MM.1S (cell line): ENCODE measurements at regions not wholly inside any gene's neighbourhood (a gene's known extent, or its start where the extent isn't known, plus 50 kb on each side); places are given as distances from the start of the nearest gene placed in this dataset.

Experiments used
- DNase-seq: peaks from one replicate; pipeline ENCODE4 v3.0.0-alpha.2; 2015
- H2AFZ ChIP-seq: fragments of 300-600 bp; sonication (generic); 2 replicates; pipeline ENCODE4 v1.6.0; 2016; ENCODE audit warnings: antibody characterized with exemption, low read length
- H3F3A ChIP-seq: fragments of 300-600 bp; sonication (generic); 2 replicates; pipeline ENCODE4 v1.6.1; 2016; ENCODE audit warnings: mild to moderate bottlenecking, antibody characterized with exemption, low read length, moderate library complexity, mixed read lengths; ENCODE audit not compliant: insufficient read depth
- H3K27ac ChIP-seq: fragments of 300-600 bp; sonication (generic); 2 replicates; pipeline ENCODE4 v1.5.1; 2016; ENCODE audit warnings: mild to moderate bottlenecking, low read length
- H3K27me3 ChIP-seq: fragments of 300-600 bp; sonication (generic); replicated peaks from 2 replicates; pipeline ENCODE4 v1.6.0; 2016; ENCODE audit warnings: low read length; ENCODE audit not compliant: insufficient read depth
- H3K36me3 ChIP-seq: fragments of 300-600 bp; sonication (generic); replicated peaks from 2 replicates; pipeline ENCODE4 v1.6.1; 2016; ENCODE audit warnings: mild to moderate bottlenecking, low read length, mixed read lengths; ENCODE audit not compliant: insufficient read depth
- H3K4me1 ChIP-seq: fragments of 300-600 bp; sonication (generic); 2 replicates; pipeline ENCODE4 v1.6.1; 2016; ENCODE audit warnings: low read length, mixed read lengths
- H3K4me2 ChIP-seq: fragments of 300-600 bp; sonication (generic); 2 replicates; pipeline ENCODE4 v1.6.0; 2016; ENCODE audit warnings: low read depth, low read length
- H3K4me3 ChIP-seq: fragments of 300-600 bp; sonication (generic); 2 replicates; pipeline ENCODE4 v1.5.1; 2016; ENCODE audit warnings: low read length, mixed read lengths
- H3K79me2 ChIP-seq: fragments of 300-600 bp; sonication (generic); 2 replicates; pipeline ENCODE4 v1.6.1; 2016; ENCODE audit warnings: mixed run types, low read length, mixed read lengths
- H3K9ac ChIP-seq: fragments of 300-600 bp; sonication (generic); 2 replicates; pipeline ENCODE4 v1.6.1; 2016; ENCODE audit warnings: low read length, mixed read lengths
- H3K9me2 ChIP-seq: fragments of 300-600 bp; sonication (generic); replicated peaks from 2 replicates; pipeline ENCODE4 v1.6.1; 2016; ENCODE audit warnings: mild to moderate bottlenecking, low read length, mixed read lengths; ENCODE audit not compliant: insufficient read depth
- H3K9me3 ChIP-seq: fragments of 300-600 bp; sonication (generic); replicated peaks from 2 replicates; pipeline ENCODE4 v1.6.1; 2016; ENCODE audit warnings: mild to moderate bottlenecking, low read length, mixed read lengths; ENCODE audit not compliant: insufficient read depth
- H4K20me1 ChIP-seq: fragments of 300-600 bp; sonication (generic); 2 replicates; pipeline ENCODE4 v1.6.1; 2016; ENCODE audit warnings: mild to moderate bottlenecking, low read length, moderate library complexity, mixed read lengths; ENCODE audit not compliant: insufficient read depth
- EZH2 ChIP-seq: fragments of 300-600 bp; sonication (generic); optimal IDR thresholded peaks from 2 replicates; pipeline ENCODE3; 2017; ENCODE audit warnings: low read depth, mild to moderate bottlenecking, antibody characterized with exemption, low read length, mixed read lengths
- EZH2phosphoT487 ChIP-seq: fragments of 300-600 bp; sonication (generic); IDR thresholded peaks from 2 replicates; pipeline ENCODE4 v1.6.1; 2018; ENCODE audit warnings: antibody characterized with exemption, low read length
- TF ChIP-seq, protein P1 (sequence below): fragments of 300-600 bp; sonication (generic); IDR thresholded peaks from 2 replicates; pipeline ENCODE4 v1.5.1; 2016; ENCODE audit warnings: antibody characterized with exemption, low read length, mixed read lengths

DNA sequence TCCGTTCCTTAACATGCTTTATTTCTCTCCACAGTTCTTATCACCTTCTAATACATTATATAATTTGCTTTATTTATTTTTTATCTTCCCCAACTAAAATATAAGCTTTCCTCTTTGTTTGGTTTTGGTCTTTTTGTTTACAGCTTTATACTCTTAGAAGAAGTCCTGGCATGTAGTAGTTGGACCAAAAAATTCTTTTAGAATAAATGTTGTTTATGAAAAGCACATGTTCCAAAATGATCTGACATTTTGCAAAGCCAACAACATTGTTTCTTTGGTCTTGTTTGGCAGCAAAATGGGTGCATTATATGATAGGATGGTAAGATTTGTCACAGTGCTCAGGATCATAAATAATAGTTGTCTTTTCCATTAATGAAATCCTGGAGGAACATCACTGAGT is 312.5 kb downstream of the LRIG3 start:
- TF ChIP-seq EZH2phosphoT487: no peak
- no peak for TF ChIP-seq EZH2
- TF ChIP-seq, protein P1, sequence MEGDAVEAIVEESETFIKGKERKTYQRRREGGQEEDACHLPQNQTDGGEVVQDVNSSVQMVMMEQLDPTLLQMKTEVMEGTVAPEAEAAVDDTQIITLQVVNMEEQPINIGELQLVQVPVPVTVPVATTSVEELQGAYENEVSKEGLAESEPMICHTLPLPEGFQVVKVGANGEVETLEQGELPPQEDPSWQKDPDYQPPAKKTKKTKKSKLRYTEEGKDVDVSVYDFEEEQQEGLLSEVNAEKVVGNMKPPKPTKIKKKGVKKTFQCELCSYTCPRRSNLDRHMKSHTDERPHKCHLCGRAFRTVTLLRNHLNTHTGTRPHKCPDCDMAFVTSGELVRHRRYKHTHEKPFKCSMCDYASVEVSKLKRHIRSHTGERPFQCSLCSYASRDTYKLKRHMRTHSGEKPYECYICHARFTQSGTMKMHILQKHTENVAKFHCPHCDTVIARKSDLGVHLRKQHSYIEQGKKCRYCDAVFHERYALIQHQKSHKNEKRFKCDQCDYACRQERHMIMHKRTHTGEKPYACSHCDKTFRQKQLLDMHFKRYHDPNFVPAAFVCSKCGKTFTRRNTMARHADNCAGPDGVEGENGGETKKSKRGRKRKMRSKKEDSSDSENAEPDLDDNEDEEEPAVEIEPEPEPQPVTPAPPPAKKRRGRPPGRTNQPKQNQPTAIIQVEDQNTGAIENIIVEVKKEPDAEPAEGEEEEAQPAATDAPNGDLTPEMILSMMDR: no peak
- no peak overlapping the region for H3K4me3 ChIP-seq
- no peak overlapping the region for H2AFZ ChIP-seq
- no peaks in the 10 kb centered on the region for H4K20me1 ChIP-seq
- no peaks in the 10 kb centered on the region for H3K27me3 ChIP-seq
- no peaks in the 10 kb centered on the region for H3F3A ChIP-seq
- H3K79me2 ChIP-seq: no peaks in the 10 kb centered on the region
- no peak for DNase-seq
- no peak overlapping the region for H3K9ac ChIP-seq
- H3K4me2 ChIP-seq: no peak overlapping the region
- no peaks in the 10 kb centered on the region for H3K9me3 ChIP-seq
- no peaks in the 10 kb centered on the region for H3K4me1 ChIP-seq
- no peaks in the 10 kb centered on the region for H3K36me3 ChIP-seq
- H3K27ac ChIP-seq: no peak overlapping the region
- H3K9me2 ChIP-seq: no peaks in the 10 kb centered on the region

DNA sequence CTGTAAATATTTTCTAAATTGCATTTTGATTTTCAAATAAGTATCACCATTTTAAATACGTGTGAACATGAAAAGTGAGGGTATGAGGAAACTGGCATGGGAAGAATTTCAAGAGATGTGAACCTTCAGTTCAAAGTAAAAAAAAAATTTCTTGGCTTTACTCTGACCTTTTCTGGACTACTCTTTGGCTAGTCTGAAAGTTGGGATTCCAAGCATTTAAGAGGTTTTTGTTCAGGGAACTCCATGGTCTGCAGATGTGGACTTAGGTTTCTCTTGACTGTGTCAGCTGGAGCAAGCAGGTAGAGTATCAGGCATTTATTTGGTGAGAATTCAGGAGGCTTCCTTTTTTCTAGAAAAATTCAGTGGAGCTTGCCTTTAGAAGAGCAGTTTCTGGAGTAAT is 311.6 kb downstream of the LRIG3 start:
- no peak overlapping the region for H3K27ac ChIP-seq
- no peaks in the 10 kb centered on the region for H3K9me3 ChIP-seq
- no peaks in the 10 kb centered on the region for H4K20me1 ChIP-seq
- no peak overlapping the region for H2AFZ ChIP-seq
- H3F3A ChIP-seq: no peaks in the 10 kb centered on the region
- no peak for DNase-seq
- no peaks in the 10 kb centered on the region for H3K4me1 ChIP-seq
- TF ChIP-seq EZH2phosphoT487 (no peak), EZH2 (no peak)
- TF ChIP-seq, protein P1: no peak
- no peaks in the 10 kb centered on the region for H3K27me3 ChIP-seq
- H3K36me3 ChIP-seq: no peaks in the 10 kb centered on the region
- no peaks in the 10 kb centered on the region for H3K9me2 ChIP-seq
- H3K4me3 ChIP-seq: no peak overlapping the region
- no peak overlapping the region for H3K4me2 ChIP-seq
- H3K9ac ChIP-seq: no peak overlapping the region
- no peaks in the 10 kb centered on the region for H3K79me2 ChIP-seq

DNA sequence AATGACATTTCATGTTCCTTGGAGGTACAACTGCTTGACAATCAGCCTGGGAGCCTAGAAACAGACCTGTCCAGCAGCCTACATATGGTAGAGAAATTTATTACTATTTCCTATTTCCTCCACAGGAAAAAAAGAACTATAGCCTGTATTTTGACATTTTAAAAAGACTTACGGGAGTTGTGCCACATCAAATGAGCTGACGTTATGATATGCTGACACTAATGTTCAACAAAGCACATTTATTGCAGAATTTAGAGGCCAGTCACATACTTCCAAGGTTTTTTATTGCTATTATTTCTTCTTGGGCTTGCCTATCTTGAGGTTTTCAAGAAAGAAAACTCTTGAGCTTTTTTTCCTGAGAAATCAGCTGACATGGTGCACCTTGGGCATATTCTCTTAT is 305.3 kb downstream of the LRIG3 start:
- Histone ChIP-seq H3K79me2 (no peaks in the 10 kb centered on the region), H2AFZ (no peak overlapping the region), H3K9me2 (no peaks in the 10 kb centered on the region), H3K4me1 (no peaks in the 10 kb centered on the region), H3K9me3 (no peaks in the 10 kb centered on the region), H3K9ac (no peak overlapping the region), H3K4me2 (no peak overlapping the region), H4K20me1 (no peaks in the 10 kb centered on the region), H3K27me3 (no peaks in the 10 kb centered on the region), H3F3A (no peaks in the 10 kb centered on the region), H3K36me3 (no peaks in the 10 kb centered on the region), H3K27ac (no peak overlapping the region), H3K4me3 (no peak overlapping the region)
- DNase-seq: no peak
- TF ChIP-seq EZH2 (no peak), EZH2phosphoT487 (no peak)
- TF ChIP-seq, protein P1: no peak

DNA sequence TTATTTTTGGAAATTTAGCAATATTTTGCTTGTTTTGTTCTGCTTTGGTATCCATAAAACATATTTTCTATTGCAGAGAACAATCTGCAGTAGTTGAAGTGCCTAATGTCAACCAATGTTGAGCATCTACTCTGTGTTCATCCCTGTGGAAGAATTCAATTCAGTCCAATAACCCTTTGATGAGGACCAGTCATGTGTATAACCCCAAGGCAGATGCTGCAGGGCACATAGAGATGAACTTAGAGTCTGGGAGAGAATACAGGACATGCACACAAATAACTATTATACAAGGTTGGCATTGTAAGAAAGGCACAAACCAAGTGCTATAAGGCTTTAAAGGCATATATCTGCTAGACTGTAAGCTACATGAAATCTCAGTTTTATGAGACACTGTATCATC is 304.7 kb downstream of the LRIG3 start:
- TF ChIP-seq EZH2 (no peak), EZH2phosphoT487 (no peak)
- TF ChIP-seq, protein P1: no peak
- Histone ChIP-seq H3K79me2 (no peaks in the 10 kb centered on the region), H4K20me1 (no peaks in the 10 kb centered on the region), H3K4me3 (no peak overlapping the region), H3K27ac (no peak overlapping the region), H3K27me3 (no peaks in the 10 kb centered on the region), H3K9me3 (no peaks in the 10 kb centered on the region), H3F3A (no peaks in the 10 kb centered on the region), H3K9ac (no peak overlapping the region), H3K36me3 (no peaks in the 10 kb centered on the region), H3K4me2 (no peak overlapping the region), H3K9me2 (no peaks in the 10 kb centered on the region), H2AFZ (no peak overlapping the region), H3K4me1 (no peaks in the 10 kb centered on the region)
- no peak for DNase-seq
